Occipital lobe (tissue), 1 donor: ENCODE measurements at regions not wholly inside any gene's neighbourhood (a gene's known extent, or its start where the extent isn't known, plus 50 kb on each side); places are given as distances from the start of the nearest gene placed in this dataset.

Experiments
- DNase-seq: peaks from one replicate; lab custom pipeline; 2025; lab: John Stamatoyannopoulos, UW

GRCh38 chr2:103103678-103104077, 341.8 kb downstream of the TMEM182 start:
- DNase-seq: no peak

GRCh38 chr2:103119352-103119751, 357.5 kb downstream of the TMEM182 start:
- DNase-seq: no peak

GRCh38 chr2:103121106-103121505, 359.3 kb downstream of the TMEM182 start:
- no peak for DNase-seq

- no peak for DNase-seq
Observed at GRCh38 chr2:103123516-103123915, 361.7 kb downstream of the TMEM182 start.

GRCh38 chr2:103130857-103131256, 369.0 kb downstream of the TMEM182 start:
- DNase-seq: no peak

- no peak for DNase-seq
Observed at GRCh38 chr2:103132536-103133217, 370.8 kb downstream of the TMEM182 start.

GRCh38 chr2:103135679-103136078, 373.8 kb downstream of the TMEM182 start:
- no peak for DNase-seq

GRCh38 chr2:103138123-103138901, 376.5 kb downstream of the TMEM182 start:
- no peak for DNase-seq

- no peak for DNase-seq
Observed at GRCh38 chr2:103139628-103140268, 377.9 kb downstream of the TMEM182 start.

- no peak for DNase-seq
Observed at GRCh38 chr2:103144837-103145236, 383.0 kb downstream of the TMEM182 start.

- DNase-seq: no peak
Observed at GRCh38 chr2:103145739-103146138, 383.9 kb downstream of the TMEM182 start.

GRCh38 chr2:103151046-103151445, 389.2 kb downstream of the TMEM182 start:
- DNase-seq: no peak

- DNase-seq: no peak
Observed at GRCh38 chr2:103152556-103152955, 390.7 kb downstream of the TMEM182 start.

GRCh38 chr2:103153580-103154284, 391.9 kb downstream of the TMEM182 start:
- no peak for DNase-seq

- no peak for DNase-seq
Observed at GRCh38 chr2:103155308-103155707, 393.5 kb downstream of the TMEM182 start.

- no peak for DNase-seq
Observed at GRCh38 chr2:103159018-103159417, 397.2 kb downstream of the TMEM182 start.

- peak; percentile 8 for DNase-seq
Observed at GRCh38 chr2:103161456-103162289, 399.8 kb downstream of the TMEM182 start.

GRCh38 chr2:103164748-103165147, 402.9 kb downstream of the TMEM182 start:
- no peak for DNase-seq

GRCh38 chr2:103165836-103166235, 404.0 kb downstream of the TMEM182 start:
- no peak for DNase-seq

- DNase-seq: no peak
Observed at GRCh38 chr2:103166456-103167324, 404.9 kb downstream of the TMEM182 start.
